SKM-1 treated with dmso at 0.1 percent for 144 hours (cell line): ENCODE measurements at regions not wholly inside any gene's neighbourhood (a gene's known extent, or its start where the extent isn't known, plus 50 kb on each side); places are given as distances from the start of the nearest gene placed in this dataset.
"Not testable (repeated sequence)": the region's sequence is repeated elsewhere in the genome, so short reads cannot be mapped to it uniquely, and the experiment has no call there.

ENCODE experiments used
- DNase-seq: peaks from one replicate; lab custom pipeline; 2025; ENCODE audit not compliant: unreplicated experiment; lab: John Stamatoyannopoulos, UW

DNA sequence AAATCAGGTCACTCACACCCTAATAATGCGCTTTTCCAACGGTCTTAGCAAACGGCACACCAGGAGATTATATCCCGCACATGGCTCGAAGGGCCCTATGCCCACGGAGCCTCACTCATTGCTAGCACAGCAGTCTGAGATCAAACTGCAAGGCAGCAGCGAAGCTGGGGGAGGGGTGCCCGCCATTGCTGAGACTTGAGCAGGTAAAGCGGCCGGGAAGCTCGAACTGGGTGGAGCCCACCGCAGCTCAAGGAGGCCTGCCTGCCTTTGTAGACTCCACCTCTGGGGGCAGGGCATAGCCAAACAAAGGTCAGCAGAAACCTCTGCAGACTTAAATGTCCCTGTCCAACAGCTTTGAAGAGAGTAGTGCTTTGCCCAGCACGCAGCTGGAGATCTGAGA, 432.4 kb upstream of the ADAMTS9 start:
- not testable (repeated sequence) for DNase-seq

DNA sequence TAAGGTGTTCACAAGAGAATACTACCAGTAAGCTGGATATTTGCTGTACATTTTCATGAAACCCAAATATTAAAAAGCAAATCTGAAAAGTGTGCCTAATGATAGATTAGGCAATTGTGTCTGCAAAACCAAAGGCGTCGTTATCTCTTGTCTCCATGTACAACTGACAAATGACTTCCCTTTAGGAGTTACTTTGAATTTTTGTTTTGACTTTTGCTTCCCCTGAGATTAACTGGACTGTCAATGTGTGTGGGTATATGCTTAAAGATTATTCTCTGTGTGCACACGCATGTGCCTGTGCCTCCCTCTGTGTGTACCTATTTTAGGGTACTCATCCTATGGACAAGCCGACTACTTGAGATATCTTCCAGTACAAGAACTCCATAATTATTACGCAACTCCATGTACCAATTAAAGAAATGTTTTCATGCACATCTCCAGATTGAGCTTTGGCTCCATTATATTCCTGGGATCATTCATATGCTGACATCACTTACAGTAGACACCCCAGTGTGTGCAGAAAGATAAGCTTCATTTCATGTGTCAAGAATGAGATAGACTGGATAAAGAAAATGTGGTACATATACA, 431.2 kb upstream of the ADAMTS9 start:
- no peak for DNase-seq

DNA sequence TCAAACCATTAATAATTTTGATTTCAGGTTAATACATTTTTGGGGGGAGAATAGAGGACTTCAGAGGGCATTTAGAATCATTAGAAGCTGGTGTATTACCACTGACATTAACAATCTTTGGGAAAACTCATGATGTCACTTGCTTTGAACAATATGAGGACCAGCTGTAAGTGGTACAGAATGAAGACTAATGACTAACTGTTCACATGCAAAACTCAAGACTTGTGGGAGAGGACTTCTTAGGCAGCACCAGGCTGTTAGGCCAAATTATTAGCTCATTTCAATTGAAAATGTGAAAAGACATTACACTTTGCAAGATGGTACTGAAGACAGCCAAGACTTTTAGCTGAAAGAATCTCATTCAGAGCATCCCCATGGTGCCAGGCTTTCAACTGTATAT, 426.2 kb upstream of the ADAMTS9 start:
- no peak for DNase-seq

DNA sequence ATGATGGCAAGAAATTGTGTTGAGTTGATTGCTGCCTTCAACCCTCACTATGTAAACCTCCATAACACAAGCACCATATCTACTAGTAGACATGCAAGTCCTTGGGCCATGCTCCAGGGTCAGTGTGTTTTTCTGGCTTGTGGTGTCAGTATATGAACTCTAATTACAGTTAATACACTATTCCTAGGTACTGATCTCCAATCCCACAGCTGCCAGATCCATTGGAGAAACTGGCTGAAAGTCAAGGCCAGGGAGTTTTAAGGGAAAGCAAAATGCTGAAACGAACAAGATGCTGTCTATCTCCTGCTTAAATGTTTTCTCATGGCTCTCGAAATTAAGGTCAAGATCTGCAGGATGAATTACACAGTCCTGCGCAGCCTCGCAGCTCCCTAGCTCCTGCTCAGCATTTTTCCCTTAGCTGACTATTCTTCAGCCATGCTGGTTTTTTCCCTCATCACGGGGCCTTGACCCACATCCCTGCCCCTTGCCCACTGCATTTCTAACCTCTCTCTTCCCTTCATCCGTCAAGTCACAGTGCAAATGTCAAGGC, 425.0 kb upstream of the ADAMTS9 start:
- no peak for DNase-seq

DNA sequence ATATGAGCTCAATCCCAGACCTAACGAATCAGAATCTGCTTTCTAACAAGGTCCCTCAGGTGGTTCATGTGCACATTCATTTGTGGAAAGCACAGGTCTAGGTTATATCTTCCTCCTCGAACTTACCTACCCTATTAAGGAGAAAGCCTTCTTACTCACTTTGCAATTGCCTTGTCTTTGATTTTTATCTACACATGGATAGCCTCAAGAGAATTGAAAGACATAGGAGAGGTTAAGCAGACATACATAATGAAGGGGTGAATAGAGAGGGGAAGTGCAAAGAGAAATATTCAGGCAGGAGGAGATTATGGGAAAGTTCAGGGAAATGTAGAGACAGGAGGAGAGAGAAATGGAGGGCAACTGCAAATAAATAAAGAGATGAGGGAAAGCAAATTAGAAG, 422.9 kb upstream of the ADAMTS9 start:
- DNase-seq, result no peak

DNA sequence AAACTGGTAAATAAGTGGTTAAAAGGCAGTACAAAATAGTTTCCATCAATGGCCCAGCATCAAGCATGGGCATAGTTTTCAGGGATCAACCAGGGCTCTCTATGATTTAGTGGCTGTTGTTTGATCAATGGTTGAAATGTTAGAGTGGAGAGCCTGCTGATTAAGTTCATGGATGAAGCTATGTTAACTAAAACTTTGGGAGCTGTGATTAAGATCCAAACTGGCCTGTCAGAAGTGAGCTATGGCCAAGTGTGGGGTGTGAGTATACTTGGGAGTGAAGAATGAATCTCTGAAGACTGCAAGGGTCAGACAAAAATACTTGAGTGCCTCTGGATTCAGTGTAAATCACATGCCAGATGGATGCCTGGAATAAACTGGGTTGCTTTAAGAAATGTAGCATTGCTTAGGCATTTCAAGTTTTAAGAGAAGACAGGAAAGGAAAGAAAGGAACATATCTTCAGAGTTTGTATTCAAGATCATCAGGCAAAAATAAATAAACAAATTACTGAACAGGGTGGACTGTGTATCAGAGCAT, 422.2 kb upstream of the ADAMTS9 start:
- DNase-seq, result no peak

DNA sequence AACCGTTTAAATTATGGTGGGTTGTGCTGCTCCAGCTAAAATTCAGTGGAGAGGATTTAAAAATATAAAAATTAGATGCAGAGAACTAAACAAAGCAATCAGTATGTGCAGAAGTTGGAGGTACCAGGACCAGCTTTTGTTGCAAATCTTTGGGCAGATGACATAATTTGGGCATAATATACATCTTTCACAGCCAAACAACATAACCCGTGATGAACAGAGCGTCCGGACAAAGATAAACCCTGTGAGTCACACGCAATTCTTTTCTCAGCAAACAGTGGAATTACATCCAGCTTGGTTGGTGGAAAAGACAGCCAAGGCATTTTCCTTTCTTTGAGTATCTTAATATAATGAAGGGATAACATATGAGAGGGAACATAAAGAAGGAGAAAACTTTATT, 419.4 kb upstream of the ADAMTS9 start:
- no peak for DNase-seq

DNA sequence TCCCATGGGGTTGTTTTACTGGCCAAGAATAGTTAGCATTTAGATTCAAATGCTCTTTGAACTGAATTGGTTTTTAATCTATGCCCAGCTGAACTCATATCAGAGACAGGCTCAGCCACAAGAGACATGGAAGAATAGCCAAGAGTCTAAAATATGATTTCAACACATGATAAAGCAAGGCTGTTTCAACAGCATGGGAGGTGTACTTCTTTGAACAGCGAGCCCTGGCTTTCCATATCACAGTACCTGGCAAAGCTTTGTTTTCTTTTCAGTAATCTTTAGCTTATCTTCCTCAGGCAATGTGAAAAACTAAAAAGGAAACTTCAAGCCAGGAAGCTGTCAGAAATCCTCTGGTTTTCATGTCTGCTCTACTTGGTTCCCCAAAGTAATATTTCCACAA, 413.6 kb upstream of the ADAMTS9 start:
- DNase-seq, result no peak

DNA sequence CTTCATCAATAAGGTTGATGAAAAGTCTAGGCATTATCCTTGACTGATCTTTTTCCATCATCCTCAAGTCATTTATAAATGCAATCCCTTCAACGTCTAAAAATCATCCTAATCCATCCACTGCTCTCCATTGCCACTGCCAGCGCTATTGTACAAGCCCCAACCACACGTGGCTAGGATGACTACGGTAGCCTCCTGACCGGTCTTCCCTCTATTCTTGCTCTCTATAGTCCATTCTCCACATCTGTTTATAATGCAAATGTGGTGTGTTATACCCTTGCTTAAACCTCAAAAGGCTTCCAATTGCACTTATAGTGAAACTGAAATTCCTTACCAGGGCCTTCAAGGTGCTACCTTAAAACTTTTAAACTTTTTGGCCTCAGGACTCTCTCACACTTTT, 410.6 kb upstream of the ADAMTS9 start:
- no peak for DNase-seq

DNA sequence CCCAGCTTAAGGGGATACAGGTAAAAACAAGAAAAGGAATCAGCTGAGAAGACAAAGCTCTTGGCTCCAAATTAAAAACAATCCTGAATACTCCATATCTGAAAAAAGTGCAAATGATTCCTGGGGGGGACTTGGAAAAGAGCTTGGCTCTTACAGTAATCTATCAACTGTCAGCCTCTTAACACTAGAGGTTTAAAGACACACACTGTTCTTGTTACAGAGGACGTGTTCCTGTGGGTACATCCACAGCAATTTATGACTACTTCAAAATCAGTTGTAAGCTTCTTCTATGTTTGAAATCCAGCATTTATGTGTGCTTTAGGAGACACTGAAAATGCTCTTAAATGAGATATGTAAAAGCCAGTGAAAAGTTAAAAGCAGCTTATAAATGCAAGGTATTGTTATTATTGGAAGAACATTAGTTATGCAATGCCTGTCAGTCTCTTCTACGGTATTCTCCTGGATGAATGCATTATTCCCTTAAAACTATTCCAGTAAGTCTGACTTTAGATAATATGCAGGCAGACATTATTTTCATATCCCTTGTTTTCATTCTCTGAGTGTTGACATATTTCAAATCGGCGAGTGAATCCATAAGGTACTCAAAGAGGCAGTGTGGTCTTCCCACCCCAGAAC, 408.4 kb upstream of the ADAMTS9 start:
- DNase-seq, result no peak

DNA sequence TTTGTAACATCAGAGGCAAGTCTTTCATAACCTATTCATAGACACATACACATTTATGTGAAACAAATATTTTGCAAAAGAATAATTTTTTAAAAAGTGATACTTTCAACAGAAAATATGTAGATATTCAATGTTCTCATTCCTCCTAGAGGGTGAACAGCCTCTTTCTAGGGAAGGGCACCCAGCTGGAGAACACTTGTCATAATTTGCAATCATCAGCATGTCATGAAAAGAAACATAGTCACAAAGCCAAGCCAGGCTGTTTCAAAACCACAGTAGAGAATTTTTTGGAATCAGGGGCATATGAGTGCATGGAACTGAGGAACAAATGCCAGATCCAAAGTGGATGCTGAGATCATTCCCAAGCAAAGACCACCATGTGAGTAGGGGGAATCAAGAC, 406.9 kb upstream of the ADAMTS9 start:
- no peak for DNase-seq

DNA sequence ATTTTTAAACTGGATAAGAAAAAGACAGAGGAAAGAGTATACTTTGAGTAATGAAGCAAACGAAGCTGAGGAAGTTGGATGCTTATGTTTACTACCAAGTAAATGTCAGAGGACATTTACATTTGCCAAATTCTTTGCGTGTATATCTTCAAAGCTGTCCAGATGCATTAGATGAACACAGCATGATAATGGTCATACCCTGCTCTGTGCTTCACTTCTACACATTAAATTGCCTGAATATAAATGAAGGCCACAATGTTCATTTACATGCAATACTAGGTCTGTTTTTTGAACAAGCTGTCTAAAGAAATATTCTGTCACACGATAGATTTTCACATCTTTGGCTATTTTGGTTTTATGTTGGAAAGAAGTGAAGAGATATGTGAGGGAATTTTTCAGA, 405.8 kb upstream of the ADAMTS9 start:
- no peak for DNase-seq

DNA sequence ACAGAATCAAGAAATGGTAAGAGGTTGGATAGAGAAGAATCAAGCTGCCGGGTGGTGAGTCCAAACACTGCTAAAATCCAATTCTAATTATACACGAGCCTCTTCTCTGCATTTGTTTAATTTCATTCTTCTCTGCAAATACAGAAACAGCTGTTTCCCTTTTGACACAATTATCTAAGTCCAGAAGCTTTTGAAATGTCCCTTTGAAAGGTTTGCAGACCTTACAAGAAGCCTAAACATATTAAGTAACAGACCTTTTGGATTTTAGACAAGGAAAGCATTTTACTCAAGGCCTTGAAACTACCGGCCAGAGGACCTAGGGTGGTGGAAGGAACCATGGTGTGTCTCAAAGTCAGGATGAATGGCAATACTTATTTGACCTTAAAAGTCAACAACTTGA, 403.8 kb upstream of the ADAMTS9 start:
- no peak for DNase-seq

DNA sequence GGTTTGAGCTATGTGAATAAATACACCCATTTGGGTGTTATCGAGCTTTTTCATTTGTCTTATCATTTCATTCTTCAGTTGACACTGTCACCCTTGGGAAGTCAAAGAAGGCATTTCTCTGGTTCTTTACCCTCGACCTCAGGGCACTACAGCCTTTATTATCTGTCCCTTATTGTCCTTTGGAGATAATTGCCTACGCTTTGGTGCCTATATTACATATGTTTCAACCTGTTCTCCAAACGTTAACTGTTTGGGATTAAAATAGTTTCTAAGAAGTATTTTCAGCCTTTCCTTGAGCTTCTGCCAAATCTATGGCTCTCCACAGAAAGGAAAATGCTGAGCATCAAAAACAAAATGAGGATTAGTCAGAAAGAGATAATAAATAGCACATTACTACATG, 395.4 kb upstream of the ADAMTS9 start:
- DNase-seq, result no peak

DNA sequence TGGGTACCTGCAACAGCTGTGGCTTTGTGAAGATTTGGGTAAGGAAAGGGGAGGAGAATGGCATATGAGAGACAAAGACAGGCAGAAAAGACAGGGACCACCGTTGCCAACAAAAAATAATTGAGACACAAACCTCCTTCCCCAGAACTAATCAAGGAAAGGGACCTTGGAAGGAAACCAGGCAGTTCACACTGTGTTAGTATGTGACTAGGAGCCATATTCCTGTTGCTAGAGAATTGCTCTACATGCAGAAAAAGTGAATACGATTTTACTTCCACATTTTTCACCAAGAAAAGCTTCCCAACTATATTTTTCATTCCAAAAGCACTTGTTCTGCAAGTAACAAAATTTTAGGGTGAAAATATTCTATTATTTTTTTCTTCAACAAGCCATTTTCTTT, 393.7 kb upstream of the ADAMTS9 start:
- DNase-seq, result no peak

DNA sequence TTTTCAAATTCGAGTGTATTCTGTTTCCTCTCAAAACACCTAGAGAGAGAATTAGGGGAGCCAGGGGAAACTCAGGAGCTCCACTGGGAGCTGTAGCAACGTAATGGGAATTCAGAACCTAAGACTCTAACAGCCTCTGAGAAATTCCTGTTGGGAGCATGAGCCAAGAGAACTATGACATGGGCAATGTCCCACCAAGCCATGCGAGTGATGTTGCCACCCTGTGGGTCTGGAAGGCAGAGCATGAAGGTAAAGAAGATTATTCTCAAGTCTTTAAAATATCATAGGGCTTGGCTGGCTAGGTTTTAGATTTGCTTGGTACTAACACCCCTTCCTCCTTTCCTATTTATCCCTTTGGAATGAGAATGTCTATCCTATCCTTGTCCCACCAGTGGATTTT, 392.6 kb upstream of the ADAMTS9 start:
- DNase-seq, result no peak

DNA sequence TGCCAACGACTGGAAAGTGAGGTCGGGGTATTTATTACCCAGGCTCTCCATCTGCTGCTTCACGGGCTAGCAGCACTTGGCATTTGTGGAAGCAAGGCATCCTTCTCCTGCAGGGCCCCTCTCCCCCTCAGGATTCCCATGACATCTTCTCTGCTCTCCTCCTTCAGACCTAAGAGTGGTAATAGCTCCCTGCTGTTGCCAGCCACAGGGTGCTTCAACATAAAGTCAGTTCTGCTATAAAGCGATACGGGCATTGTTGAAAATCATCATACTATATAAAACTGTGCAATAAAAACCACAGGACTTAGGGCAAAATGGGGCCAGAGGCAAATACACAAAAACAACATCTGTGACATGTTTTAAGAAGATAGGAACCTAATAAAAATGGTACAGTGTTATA, 391.8 kb upstream of the ADAMTS9 start:
- DNase-seq, result no peak

DNA sequence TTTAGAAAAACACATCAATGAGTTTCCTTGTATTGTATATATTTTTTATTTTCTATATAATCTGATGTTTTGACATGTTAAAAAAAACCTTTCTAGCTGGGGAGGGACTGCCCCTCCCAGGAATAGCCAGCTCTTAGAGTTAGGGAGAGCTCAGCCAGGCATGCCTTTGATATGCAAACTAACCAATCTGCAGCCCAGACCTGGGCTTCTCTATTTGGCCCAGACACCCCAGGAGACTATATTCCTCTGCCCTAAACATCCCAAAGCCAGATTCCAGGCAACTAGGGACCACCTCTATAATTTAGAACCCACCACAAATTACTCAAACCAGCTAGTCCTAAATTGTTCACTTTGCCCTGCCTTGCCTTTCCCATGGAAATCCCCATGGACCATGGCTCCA, 390.9 kb upstream of the ADAMTS9 start:
- DNase-seq, result no peak

DNA sequence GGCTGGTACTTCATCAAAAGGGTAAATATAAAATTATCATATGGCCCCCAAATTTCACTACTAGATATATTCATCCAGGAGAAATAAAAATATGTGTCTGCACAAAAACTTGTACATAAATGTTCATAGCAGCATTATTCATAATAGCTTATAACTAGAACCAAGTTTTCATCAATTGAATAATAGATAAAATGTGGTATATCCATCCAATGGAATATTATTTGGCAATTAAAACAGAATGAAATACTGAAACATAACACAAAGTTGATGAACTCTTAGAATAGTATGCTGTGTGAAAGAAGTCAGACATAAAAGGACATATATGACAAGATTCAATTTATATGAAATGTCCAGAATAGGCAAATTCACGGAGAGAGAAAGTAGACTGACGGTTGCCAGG, 389.3 kb upstream of the ADAMTS9 start:
- DNase-seq, result no peak

DNA sequence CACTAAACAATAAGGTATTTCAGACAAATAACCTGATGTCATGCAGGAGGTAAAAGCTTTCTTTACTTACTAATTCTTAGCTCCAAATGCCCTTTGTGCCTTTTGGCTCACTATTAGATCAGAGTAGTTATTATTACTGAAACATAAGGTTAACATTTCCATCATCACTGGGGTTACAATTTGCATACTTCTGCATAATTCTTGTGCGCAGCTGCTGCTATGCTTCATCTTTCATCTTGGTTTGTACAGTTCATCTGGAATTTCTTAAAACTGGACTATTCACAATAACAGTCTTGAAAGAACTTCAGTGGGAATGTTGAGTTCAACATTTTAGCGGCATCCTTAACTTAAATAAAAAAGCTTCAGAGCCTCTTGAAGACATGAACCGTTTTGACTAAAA, 383.2 kb upstream of the ADAMTS9 start:
- DNase-seq, result no peak

DNA sequence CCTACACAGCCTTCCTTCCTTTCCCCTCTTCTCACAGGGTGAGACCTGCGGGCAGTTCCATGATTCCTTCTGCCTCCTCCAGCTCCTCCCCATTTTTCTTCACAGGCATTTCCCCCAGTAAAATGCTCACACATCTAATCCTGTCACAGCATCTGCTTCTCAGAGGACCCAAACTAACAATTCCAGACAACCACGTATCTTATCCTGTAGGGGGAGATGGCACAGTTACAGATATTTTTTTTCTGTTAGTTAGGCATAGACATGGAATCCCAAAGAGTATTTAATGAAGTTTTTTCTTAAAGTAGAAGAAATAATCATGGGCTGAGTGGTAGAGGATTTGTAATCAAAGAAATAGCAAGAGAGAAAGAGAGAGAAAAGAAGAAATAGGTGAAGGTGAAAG, 373.1 kb upstream of the ADAMTS9 start:
- no peak for DNase-seq

DNA sequence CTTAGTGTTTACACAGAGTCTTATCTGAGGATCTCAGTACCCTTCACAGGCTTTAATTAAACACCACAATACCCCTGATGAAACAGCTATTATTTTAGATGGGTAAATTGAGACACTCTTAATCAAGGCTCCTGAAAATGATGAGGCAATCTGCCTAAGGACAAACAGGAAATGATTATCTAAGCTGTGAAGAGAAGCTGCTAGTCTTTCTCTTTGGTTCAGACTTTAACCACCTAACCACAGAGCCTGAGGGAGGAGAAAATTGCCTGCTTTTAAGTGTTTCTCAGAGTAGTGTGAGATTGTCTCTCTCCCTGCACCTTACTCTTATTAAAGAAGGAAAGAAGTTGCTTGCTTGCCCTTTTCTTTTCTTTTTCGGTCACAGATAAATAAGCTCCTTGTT, 364.3 kb upstream of the ADAMTS9 start:
- DNase-seq, result peak; percentile 17

DNA sequence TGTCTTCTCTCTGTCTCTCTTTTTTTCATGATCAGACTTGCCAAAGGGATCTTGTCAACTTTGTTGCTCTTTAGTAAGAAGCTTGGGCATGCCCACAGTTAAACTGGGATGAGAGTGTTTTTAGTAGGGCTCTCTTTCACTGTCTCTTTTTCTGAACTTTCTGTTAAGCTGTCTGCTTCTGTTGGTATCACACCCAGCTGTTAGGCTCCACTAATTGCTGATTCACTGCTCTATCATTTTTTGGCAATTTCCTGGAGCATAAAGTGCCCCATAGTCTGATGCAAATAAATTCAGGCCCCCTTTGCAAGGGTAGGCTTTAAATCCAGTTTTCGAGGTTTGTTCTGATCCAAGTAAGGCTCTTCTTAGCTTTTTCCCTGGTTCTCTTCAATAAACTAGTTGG, 360.4 kb upstream of the ADAMTS9 start:
- DNase-seq, result no peak
